GM06990 (cell line): ENCODE measurements at regions not wholly inside any gene's neighbourhood (a gene's known extent, or its start where the extent isn't known, plus 50 kb on each side); places are given as distances from the start of the nearest gene placed in this dataset.
A peak's percentile ranks its signal among the peaks of the same experiment; 100 is the strongest.

Experiments used
- DNase-seq: peaks from one replicate; pipeline ENCODE4 v3.0.0-alpha.2; 2011; ENCODE audit not compliant: insufficient read length; ENCODE audit errors: extremely low read depth
- H3K27me3 ChIP-seq: replicated peaks from 2 replicates; pipeline ENCODE4 v1.6.0; 2011; ENCODE audit warnings: low read length; ENCODE audit not compliant: control insufficient read depth, insufficient read depth
- H3K36me3 ChIP-seq: 2 replicates; pipeline ENCODE4 v1.5.1; 2011; ENCODE audit warnings: low read length; ENCODE audit not compliant: control insufficient read depth, insufficient read depth
- H3K4me3 ChIP-seq: replicated peaks from 2 replicates; pipeline ENCODE4 v1.5.1; 2011; ENCODE audit warnings: low read depth, mild to moderate bottlenecking, control low read depth, low read length
- CTCF ChIP-seq: IDR thresholded peaks from 2 replicates; pipeline ENCODE4 v1.5.1; 2011; ENCODE audit warnings: low read length, control low read depth, mild to moderate bottlenecking, inconsistent platforms; ENCODE audit not compliant: insufficient read depth, poor library complexity, severe bottlenecking

DNA sequence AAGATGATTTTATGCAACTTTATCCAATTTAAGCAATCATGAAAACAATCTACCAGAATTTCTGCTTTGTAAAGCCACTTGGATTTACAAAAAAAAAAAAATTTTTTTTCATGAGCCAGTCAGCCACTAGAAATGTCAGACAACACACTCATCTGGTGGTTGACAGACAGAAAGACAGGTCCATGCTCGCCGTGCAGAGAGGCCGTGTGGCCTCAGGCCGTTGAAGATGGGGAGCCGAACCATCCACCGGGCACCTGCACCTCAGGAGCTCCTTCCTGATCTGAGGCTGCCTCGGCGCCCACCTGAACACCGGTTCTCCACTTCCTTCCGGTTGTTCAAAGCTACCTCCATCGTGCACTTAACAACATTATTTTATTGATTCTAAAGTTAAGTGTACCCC lies 138.0 kb upstream of the IRX4 start:
- TF ChIP-seq CTCF: no peak
- no peaks in the 10 kb centered on the region; the same call in 1 of the 2 replicates for H3K27me3 ChIP-seq
- DNase-seq: no peak
- no peaks in the 10 kb centered on the region for H3K36me3 ChIP-seq
- H3K4me3 ChIP-seq: no peak overlapping the region

- no peak overlapping the region for H3K4me3 ChIP-seq
- no peak for DNase-seq
- H3K27me3 ChIP-seq: no peaks in the 10 kb centered on the region
- no peak for TF ChIP-seq CTCF
- H3K36me3 ChIP-seq: no peaks in the 10 kb centered on the region
These were observed 137.0 kb upstream of the IRX4 start for GRCh38 chr5:2019716-2020115.

GRCh38 chr5:2018390-2018724 lies 135.6 kb upstream of the IRX4 start:
- Histone ChIP-seq H3K36me3 (no peaks in the 10 kb centered on the region), H3K4me3 (no peak overlapping the region), H3K27me3 (no peaks in the 10 kb centered on the region)
- no peak for TF ChIP-seq CTCF
- no peak for DNase-seq

GRCh38 chr5:2017540-2018389 lies 135.0 kb upstream of the IRX4 start:
- no peak for DNase-seq
- H3K4me3 ChIP-seq: no peak overlapping the region
- no peaks in the 10 kb centered on the region for H3K27me3 ChIP-seq
- peak; percentile 62 for TF ChIP-seq CTCF
- no peaks in the 10 kb centered on the region for H3K36me3 ChIP-seq

DNA sequence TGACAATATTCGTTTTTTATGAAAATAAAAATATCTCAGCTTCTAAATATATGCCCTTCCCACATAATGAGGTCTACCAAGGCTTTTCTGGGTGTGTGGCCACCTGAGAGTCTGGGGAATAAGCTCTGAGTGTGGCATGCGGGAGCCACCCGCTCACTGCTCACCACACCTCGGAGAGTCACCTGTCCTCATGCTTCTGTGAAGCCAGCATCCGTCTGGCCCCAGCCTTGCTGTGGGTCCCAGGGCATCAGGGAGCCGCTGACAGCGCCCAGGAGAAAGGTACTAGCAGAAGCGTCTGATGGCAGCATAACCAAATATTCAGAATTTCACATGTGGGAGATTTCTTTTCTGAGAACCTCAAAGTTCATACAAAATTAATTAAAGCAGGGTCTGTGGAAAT lies 133.2 kb upstream of the IRX4 start:
- H3K36me3 ChIP-seq: no peaks in the 10 kb centered on the region
- H3K4me3 ChIP-seq: no peak overlapping the region
- no peak for DNase-seq
- TF ChIP-seq CTCF: no peak
- H3K27me3 ChIP-seq: no peaks in the 10 kb centered on the region
